Right lung (tissue), 2 donors: ENCODE measurements at regions not wholly inside any gene's neighbourhood (a gene's known extent, or its start where the extent isn't known, plus 50 kb on each side); places are given as distances from the start of the nearest gene placed in this dataset.

Experiments
- DNase-seq, 2 donors: peaks; one replicate each; pipeline ENCODE4 v3.0.0-alpha.2; 2013

DNA sequence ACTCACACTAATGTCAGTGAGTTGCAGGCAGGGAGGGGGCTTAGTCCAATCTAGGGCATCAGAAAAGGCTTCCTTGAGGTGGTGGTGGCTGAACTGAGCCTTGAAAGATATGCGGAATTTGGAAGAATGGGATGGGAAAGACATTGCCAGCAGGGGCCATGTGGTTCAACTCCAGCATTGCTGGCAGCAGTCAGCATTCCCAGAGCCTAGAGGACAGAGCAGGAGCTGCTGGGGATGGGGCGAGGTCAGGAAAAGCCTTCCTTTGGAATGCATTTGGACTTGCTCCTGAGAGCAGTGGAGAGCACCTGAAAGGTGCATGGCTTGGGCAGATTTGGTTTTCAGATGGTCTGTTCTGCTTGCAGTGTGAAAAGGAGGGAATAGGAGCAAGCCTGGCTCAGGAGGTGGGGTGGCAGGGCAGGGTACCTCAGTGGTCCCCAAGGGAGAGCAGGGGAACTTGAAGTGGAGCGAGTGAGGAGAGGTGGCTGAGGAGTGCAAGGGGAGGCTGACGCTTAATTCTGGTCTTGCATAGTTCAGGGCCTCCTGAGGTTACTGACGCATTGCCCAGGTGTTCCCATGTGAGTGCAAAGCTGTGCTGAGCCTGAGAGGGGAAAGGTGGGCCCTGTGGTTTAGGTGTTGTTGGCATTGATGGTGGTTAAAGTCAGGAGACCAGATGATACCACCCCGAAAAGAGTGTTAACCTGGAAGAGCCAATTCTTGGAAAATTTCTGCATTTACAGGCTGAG, 112.1 kb upstream of the MGAT5 start:
- no peak for DNase-seq

DNA sequence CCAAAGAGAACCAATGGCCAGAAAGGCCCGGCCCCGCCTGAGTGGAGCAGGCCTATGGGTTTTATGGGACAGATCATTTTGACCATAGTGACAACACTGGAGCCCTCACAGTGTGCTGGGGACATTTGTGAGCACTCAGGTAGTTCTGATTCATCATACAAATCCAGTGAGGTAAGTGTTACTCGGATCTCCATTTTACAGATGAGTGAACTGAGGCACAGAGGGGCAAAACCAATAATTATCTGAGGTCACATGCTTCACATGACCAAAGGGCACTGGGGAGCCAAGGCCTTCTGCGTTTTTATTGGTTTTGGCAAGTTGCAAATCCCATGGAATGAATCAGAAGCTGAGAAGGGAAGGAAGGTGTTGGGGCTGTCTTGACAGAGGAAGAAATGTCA, 111.5 kb upstream of the MGAT5 start:
- no peak for DNase-seq

DNA sequence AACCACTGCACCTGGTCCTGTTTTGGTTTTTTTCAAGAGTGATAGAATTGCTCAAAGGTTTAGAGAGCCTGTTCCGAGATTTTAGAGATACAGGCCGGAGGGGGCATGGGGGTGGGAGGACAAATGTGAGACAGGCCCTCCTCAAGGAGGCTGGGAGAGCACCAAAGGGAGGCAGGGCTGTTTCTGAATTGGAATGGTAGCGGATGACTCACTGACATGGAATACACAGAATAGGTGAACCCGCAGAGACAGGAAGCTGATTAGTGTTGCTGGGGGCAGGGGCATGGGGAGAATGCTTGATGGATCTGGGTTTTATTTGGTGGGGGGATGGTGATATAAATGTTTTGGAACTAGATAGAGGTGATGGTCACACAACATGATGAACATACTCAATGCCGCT, 111.0 kb upstream of the MGAT5 start:
- no peak for DNase-seq

DNA sequence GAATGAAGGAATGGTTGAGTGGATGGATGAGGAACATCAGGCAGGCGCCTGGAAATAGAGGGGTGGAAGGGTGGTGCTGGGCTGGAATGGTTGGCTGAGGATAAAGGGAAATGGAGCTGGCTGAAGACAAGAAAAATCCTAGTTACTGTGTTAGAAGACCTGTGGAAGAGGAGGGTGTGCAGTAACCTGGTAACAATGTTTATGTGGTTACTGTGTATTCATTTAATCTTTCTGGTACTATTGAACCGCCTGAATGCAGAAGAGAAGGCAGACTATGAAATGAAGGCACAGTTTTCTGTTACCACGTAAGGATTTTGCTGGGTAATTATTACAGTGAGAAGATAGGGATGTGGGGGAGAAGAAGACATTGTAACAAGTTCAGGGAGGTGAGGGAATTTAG, 110.3 kb upstream of the MGAT5 start:
- DNase-seq: no peak

DNA sequence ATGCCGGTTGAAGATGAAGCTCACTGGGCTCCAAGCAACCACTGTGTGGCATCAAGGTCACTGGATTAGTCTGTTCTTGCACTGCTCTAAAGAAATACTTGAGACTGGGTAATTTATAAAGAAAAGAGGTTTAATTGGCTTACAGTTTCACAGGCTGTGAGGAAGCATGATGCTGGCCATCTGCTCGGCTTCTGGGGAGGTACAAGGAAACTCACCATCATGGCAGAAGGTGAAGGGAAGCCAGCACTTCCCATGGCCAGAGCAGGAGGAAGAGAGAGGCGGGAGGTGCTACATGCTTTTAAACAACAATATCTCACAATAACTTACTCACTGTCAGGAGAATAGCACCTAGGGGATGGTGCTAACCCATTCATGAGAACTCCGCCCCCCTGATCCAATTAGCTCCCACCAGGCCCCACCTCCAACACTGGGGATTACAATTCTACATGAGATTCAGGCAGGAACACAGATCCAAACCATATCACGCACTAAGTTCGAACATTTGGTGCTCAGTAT, 109.7 kb upstream of the MGAT5 start:
- no peak for DNase-seq

DNA sequence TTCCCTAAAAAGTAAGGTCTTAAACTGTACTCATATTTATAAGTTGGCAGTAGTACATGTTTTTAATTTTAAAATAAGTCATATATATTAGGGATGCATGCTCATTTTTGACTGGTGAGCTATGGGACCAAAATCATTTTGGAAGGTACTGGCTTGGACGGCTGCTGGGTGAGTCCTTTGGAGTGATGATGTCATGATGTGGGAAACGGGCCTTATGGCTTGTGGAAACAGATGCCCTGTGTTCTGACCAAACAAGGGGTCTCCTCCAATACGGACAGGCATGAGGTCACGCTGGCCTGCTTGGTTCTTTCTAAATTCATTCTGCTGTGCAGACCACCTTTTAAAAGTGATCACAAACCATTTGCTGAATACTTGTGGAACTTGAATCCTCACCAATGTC, 109.2 kb upstream of the MGAT5 start:
- no peak for DNase-seq

DNA sequence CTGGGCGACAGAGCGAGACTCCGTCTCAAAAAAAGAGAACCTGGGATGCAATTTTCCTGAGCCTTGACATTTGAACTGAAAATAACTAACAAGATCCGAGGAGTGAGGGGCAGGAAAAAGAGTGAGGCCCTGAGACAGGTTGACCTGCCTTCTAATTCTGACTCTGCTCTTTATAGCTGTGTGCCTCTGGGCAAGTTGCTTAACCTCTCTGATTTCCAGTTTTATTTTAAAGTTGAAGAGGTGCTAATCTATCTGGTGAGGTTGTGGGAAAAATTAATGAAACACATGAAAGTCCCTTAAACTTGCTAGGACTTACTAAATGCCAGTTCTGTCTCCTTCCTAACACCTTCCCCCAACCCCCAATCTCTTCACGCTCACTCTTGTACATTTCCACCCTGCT, 108.4 kb upstream of the MGAT5 start:
- DNase-seq: no peak

DNA sequence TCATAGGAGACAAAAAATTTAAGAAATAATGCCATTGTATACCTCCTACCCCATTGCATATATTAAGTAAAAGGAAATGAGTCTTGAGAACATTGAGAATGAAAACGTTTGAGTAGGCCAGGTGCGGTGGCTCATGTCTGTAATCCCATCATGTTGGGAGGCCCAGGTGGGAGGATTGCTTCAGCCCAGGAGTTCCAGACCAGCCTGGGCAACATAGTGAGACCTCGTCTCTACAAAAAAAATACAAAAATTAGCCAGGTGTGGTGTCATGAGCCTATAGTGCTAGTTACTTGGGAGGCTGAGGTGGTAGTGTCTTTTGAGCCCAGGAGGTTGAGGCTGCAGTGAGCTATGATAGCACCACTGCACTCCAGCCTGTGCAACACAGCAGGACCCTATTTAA, 107.7 kb upstream of the MGAT5 start:
- DNase-seq: no peak

DNA sequence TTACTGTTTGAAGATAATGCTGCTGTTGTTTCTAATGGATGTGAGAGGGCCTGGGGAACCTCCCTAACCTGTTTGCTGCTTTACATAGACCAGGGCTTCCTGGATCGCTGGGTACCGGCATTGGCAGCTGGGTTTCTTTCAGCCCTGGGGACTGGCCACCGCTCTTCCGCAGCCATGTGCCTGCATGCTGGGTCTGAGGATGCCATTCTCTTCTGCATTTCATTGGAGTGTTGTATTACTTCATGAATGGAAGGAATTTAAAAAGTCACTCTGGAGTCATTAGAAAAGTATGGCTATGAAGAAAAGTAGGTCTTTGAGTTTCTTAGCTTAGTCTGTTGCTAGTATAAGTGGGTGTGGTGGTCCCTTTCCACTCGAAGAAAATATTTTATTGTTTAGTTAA, 107.3 kb upstream of the MGAT5 start:
- no peak for DNase-seq

DNA sequence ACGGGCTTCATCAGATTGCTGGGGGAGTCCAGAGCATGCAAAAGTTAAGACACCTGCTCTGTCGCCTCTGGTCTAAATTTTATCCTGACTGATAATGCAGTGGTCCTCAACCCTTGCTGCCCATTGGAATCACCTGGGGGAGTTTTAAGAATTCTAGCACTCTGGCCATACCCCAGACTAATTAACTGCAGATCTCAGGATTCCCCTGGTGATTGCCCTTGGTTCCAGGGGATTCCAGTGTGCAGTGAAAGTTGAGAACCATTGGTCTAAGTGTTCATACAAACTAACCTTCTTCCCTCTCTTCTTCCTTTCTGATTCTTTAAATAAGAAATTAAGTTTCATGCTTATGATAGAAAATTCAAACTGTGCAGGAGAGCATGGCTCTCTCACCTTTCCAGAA, 105.7 kb upstream of the MGAT5 start:
- no peak for DNase-seq

DNA sequence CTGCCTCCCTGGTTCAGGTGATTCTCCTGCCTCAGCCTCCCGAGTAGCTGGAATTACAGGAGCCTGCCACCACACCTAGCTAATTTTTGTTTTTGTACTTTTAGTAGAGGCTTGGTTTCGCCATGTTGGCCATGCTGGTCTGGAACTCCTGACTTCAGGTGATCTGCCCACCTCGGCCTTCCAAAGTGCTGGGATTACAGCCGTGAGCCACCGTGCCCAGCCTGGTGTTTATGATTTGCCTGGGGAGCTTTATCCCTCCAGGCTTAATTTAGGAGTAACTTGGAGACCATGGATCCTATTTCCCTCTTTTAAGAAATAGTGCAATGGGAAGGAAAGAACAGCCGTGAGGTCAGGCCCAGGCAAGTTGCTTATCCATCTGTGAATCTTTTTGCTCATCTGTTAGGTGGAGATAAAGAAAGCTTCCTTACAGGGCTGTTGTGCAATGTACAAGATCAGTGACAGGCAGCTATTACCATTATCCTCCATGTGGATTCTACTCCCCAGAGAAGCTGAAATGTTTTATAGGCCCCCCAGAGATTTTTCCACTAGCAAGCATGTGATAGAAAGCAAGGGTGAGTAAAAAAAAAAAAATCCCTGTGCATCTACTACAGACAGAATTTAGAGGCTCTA, 104.9 kb upstream of the MGAT5 start:
- no peak for DNase-seq

DNA sequence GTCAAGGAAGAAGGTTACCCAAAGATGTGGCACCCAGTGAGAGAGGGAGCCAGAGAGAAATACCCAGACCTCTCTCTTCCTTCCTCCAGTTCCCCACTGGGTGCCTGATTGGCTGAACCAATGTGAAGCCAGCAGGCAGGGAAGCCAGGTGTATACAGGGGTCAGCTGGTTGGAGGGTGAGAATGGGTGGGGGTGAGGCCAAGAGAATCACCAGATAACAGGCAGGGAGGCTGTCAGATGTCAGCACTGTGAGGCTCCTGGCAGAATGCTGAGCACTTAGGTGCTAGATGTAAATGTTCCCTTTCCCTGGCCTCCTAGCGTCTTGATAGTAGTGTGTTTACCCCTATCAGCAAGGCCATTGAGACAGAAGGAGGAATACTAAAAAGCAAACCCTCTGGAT, 104.0 kb upstream of the MGAT5 start:
- DNase-seq: no peak

DNA sequence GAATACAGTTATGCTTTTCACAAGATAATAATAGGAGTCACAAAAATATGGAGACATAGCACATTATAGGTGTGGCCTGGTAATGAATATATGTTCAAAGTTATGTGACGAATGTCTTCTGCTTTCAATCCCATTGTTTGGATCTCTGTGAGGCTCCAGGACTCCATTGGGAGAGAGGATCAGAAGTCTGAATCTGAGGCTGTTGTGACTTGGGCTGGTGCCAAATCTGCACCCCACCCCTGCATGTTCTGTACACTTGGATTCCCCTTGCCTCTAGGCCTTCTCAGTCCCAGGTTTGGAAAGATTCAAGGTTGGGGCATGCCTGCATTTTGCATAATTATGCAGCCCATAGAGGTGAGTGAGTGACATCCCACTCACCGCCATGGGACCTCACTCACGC, 103.1 kb upstream of the MGAT5 start:
- DNase-seq: no peak

DNA sequence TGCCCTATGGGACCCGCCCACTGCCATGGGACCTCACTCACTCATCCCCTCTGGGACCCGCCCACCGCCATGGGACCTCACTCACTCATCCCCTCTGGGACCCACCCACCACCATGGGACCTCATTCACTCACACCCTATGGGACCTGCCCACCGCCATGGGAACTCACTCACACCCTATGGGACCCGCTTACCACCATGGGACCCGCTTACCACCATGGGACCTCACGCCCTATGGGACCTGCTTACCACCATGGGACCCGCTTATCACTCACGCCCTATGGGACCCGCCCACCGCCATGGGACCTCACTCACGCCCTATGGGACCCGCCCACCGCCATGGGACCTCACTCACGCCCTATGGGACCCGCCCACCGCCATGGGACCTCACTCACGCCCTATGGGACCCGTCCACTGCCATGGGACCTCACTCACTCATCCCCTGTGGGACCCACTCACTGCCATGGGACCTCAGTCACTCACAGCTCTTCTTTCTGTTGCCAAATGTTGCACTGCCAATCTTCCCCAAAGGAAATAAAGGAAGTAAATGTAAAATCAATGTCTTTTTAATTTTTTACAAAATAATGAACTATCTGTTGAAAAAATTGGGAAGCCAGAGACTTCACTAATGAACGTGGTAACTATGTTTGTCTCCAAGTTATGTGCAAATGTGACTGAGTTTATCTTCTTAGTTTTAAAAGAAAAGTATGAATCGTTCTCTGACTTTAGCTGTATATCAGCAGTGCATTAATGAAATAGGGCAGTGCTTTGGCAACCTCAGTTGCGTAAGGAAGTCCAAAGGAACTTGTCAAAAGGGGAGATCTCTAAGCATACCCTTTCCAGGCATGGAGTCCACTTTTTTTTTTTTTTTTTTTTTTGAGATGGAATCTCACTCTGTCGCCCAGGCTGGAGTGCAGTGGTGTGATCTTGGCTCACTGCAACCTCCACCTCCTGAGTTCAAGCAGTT, 101.5 kb upstream of the MGAT5 start:
- DNase-seq: no peak

DNA sequence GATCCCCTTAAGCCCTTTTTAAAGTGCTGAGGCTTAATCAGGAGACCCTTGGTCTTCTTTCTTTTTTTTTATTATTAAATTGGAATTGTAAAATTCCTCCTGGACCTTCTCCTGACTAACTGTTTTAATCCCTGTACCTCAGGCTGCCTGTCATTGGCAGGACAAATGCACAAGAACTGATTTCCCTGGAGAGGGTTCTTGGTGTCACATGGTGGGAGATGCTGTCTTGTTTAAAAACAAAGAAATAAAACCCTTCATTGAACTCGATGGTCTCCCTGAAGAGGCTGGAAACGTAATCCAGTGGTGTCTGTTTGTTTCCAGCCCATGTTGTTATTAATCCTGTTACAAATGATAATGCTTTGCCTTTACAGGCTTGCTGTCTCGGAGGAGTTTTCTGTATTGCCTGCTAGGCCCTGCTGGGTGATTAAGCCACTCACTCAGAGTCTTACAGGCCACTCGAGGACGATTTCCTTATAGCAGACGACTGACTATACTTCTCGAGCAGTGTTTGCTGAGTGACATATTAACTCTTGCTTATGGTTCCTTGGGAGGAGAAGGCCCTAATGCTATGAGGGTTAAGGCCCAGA, 100.5 kb upstream of the MGAT5 start:
- no peak for DNase-seq

DNA sequence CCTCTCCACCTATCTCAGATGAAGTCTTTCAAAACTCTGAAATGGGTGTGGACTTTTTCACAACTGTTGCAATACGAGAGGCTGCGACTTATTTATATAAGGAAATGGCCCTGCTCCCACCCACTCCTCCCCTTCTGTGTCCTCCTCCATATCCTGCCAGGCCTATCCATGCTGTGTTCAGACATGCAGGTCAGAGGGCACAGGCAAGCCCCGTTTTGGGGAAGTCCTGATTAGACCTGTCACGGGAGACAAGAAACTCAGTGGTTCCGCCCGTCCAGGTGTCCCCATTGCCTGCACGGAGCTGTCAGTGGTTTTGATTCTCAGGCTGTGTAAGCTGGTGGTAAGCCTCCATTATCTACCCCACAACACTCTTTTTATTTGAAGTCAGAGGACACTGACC, 99.6 kb upstream of the MGAT5 start:
- no peak for DNase-seq

DNA sequence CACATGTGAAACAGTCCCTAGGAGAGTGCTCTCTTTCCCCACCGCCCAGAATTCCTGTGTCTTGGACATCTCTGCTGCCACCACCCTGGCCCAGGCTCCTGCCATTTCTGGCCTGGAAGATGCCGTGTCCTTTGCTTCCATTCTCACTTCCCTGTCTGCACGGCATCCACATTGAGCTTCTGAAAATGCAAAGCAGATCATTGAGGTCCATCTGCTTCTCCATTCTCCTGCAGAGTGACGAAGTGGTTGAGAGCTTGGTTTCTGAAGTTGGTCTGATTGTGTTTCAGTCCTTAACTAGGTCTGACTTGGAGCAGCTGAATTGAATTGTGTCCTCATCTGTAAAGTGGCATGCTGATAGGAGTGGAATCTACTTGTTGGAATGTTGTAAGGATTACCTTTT, 98.7 kb upstream of the MGAT5 start:
- DNase-seq: no peak

DNA sequence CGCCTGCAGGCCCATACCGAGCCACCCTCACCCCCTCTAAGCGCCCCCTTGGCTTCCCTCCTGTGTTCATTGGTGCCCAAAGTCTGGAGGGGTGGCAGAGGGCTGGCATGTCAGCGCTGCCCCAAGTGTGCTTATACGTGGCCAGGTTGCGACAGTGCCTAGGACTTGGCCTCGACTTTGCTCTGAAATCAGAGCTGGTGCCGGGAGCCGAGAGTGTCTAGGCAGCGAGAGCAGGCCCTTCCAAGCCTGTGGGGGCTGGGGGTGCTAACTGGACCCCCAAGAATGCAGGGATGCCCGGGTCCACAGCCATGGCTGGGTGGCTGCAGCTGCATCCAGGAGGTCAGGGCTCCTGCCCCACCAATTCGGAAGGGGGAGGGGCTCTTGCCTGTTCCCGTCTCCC, 95.6 kb upstream of the MGAT5 start:
- DNase-seq: no peak

DNA sequence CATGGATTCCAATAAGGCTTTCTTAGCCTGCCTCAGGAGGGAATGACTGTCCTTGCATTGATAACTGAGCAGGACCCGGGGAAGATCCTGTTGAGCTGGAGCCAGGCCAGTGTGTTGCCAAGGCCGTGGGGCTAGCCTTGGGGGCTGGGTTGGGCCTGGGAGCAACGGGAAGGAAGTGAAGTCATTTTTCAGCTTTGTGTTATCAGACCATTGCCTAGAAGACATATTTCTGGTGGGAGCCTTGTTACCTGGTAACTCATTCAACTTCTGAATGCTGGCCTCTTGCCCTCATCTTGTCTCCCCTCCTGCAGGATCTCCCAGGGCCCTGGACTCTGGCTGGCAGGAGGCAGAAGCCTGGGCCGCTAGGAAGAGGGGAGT, 92.7 kb upstream of the MGAT5 start:
- DNase-seq: peak in 1 of 2 donors; percentile 30

DNA sequence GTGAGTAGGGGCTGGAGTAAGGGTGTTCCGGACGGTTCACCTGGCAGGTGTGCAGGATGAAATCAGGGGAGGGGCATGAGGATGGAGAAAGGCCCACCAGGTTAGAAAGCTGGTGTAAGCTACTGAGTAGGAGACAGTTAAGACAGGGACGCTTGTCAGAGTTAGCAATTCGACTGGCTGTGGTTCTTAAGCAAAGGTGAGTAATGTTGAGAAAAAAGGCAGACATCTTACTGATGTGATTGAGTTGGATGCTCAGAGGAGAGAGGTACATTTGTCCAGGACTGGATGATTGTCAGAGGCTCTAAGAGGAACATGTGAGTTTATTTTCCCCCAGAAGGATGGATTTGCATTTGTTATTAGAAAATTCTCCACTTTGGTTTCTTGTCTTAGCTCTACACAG, 90.5 kb upstream of the MGAT5 start:
- no peak for DNase-seq

DNA sequence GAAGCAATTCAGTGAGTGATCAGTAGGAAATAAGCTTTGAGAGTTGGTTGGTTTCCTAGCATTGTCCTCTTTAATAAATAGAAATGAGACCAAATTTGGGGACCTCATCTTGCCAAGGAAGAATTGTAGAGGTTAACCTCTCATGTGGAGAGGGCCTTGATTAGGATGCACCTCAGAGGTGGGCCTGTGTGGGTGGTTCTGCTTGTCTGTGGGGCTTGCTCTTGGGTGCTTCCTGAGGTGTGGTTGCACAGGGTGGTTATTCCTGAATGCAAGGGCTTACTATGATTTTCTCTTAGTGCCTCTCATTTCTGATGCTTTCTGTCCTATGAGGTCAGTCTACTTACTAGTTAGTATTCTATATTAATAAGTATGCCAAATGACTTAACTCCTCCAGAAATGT, 89.6 kb upstream of the MGAT5 start:
- DNase-seq: no peak

DNA sequence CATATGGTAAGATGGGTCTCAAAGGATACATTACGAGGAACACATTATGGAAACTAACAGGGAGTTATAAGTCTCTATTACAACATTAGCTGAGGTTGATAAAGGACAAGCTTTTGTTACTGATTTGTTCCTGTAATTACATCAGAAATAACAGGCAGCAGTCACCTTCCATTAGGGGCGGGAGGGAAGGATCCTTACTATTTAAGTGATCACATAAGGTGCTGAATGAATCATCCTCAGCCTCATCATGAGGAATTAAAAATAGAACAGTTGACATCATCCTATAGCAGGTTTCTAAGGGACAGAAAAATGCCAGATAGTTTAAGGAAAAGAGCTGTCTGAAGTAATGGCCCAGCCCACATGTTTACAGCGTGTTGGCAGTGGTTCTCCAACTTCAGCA, 86.9 kb upstream of the MGAT5 start:
- DNase-seq: no peak
